NCI-H2029 treated with DMSO at 0.1 percent for 48 hours (cell line): ENCODE measurements at regions not wholly inside any gene's neighbourhood (a gene's known extent, or its start where the extent isn't known, plus 50 kb on each side); places are given as distances from the start of the nearest gene placed in this dataset.
"Not testable (repeated sequence)": the region's sequence is repeated elsewhere in the genome, so short reads cannot be mapped to it uniquely, and the experiment has no call there.

Source experiments
- DNase-seq: peaks from one replicate; lab custom pipeline; 2025; lab: John Stamatoyannopoulos, UW

DNA sequence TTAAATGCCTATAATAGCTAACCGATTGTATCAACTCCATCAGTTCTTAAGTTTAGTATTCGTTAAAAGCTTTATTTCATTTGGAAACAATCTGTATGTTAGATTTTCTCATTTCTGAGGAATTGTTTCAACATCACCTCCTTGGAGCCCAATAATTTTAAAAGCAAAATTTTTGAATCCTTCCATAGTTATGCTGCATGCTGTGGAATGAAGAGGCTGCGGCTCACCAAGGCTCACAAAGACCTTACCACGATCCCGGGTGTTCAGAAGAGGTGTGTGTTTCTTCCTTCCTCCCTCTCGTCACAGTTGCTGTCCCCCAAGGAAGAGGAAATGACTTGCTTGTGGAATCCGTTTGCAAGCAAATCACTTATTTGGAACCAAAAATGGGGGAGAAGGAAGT lies 143.8 kb downstream of the FGF1 start:
- DNase-seq: no peak

DNA sequence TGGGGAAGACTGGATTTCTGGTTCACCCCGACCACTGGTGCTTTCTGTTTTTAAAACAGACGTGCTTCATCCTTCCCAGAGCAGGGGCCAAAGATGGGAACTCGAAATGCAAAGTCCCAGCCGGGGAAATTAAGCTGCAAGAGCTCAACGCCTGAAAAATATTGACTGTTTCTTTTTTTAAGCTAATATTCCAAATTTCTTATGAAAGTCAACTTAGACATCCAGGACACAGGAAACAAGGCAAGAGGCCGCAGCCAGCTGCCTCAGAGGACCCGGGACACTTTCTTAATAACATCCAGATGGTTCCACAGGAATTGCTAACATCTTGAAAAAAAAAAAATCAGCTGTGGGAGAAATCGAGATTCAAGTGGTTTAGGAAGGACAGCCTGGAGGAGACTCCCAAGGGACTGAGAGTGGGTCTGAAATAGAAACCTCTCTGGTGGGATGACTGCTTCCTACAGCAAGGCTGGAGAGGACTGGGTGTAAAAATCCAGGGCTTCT lies 144.9 kb downstream of the FGF1 start:
- no peak for DNase-seq

DNA sequence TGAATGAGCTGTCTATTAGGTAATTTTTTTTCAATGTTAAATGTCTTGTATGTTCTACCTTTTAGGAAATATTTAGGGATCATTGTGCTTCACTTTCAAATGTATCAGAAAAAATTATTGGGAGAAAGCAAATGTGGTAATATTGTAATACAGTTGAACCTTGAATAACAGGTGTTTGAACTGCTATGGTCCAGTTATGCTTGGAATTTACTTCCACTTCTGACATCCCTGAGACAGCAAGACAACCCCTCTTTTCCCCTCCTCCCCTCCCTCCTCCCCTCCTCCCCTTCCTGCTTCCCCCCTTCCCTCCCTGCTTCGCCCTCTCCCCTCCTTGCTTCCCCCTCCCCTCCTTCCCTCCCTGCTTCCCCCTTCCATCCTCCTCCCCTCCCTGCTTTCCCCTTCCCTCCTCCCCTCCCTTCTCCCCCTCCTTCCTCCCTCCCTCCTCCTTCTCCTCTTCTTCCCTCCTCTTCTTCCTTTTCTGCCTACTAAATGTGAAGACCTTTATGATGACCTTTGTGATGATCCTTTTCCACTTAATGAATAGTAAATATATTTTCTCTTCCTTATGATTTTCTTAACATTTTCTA lies 146.6 kb downstream of the FGF1 start:
- DNase-seq: no peak

DNA sequence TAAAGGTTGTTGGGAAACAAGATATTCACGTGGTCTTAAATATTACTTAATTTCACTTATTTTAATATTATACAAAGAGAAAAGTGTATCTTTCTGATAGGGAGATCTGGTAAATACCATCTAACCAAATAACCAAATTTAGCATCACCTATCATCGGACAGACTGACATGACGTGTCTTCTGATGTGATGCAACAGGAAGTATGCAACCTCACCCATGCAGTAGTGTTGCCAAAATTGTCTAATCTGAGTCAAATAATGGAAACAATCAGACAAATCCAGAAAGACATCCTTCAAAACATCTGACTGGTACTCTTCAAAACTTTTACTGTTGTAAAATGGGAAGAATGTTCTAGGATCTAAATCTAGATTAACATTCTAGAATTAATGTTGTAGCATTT lies 148.0 kb downstream of the FGF1 start:
- DNase-seq: no peak

DNA sequence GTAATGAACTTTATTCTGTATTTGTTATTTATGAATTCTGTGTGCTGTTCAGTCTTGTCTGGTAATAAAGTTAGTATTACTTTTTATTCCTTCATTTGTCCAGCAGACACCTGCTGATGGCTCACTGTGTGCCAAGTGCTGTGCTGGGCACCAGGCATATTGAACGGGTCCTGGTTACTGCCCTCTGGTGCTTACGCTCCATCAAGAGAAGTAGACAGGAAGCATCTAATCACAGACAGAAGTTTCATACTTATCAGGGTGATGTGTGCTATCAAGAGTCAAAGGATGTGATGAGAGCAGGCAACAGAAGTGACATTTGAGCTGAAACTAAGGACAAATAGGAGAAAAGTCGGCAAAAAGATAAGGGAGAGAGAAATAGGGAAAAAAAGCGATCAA lies 153.1 kb downstream of the FGF1 start:
- DNase-seq: no peak

DNA sequence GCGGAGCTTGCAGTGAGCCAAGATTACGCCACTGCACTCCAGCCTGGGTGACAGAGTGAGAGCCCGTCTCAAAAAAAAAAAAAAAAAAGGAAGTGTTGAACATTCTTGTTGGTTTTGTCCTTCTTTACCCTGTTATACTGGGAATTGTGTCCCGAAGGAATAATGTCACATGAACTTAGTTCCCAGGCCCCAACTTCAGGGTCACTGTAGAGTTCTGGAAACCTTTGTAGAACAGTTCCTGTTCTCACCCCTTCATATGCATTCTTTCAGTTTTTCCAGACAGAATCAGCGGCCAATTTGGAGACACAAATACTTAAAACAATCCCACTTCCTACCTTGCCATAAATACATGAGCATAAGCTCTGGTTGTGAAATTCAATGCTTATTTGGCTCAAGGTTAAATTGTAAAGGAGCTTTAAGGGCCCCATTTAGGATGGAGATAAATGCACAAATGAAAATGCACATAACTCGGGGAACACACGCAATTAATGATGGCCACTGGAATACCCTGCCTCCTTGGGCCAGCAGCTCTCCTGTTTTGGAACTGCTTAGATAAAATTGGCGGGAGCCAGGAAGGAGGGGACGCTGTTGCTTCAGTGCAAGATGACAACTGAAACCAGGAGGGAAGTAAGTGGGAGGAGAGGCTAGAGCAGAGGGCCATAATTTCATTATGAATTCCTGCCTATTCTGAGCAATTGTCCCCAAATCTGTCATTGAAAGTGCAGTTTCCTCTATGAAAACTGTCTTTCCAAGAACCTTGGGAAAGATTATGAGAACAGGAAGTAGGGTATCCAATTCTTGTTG lies 153.7 kb downstream of the FGF1 start:
- DNase-seq: no peak

DNA sequence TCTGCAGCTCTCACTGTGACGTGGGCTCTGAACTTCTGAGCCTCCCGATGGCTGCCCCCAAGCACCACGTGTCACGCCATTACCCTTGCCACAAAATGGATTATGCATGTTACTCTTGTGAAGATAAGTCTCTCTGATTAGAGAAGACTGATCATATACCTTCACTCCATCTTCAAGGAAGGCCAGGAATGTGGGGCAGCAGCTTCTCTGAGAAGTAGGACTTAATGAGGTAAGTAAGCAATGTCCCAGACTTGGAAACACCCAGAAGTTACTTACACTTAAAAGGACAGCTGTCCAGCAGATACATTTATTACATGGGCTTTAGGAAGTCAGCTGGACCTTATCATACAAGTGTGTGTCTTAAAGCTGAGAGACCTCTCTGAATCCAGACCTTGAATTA lies 155.0 kb downstream of the FGF1 start:
- DNase-seq: no peak

DNA sequence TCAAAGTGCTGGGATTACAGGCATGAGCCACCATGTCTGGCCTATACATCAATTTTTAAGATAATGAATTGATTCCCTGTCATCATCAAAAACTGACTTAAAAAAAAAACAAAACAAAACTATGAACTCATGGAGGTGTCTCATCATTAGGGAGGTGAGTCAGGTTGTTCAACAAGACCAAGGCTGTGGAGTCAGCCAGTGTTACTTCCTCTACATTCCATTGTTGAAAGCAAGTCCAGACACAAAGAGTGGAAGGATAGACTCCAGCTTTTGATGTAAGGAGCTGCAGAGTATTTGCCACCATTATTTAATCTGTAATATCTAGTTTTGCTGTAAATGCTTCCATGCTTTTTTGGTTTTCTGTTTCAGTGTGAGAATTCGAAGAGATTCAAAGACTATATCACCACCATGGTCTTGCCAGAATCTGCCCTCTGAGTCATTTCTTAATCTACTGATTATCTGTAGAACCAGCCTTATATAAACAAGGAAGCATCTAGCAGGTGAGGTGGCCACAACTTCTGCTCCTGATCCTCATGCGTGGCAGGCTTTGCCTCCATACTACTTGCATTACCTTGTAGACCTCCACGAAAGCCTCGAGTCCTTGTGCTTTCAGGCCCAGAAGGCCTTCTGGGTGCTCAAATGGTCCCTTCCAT lies 156.1 kb downstream of the FGF1 start:
- no peak for DNase-seq

DNA sequence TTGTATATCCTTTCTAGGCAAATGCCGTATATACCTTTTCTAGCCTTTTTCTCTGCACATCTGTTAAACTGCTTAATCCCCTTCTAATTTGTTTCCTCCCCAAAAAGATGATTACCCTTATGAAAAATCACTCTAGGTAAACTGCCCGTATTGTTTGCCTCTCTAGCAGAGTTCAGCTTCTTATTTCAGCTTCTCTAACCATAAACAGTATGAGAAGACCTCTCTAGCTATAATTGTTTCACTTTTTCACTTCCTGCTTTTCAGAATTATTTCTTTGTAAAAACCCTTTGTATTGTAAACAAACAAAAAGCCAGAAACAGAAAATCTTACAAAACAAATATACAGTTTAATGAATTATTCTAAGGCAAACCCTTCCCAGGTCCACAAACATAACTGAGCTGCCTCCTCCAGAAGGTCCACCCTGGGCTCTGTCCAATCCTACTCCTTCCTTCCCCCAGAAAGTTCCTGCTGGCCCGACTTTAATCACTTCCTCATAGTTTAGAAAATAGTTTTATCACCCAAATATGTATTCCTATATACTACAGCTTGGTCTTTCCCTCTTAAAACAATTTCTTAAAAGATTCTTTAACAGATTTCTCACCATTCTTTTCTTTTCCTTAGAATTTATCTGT lies 158.1 kb downstream of the FGF1 start:
- no peak for DNase-seq

DNA sequence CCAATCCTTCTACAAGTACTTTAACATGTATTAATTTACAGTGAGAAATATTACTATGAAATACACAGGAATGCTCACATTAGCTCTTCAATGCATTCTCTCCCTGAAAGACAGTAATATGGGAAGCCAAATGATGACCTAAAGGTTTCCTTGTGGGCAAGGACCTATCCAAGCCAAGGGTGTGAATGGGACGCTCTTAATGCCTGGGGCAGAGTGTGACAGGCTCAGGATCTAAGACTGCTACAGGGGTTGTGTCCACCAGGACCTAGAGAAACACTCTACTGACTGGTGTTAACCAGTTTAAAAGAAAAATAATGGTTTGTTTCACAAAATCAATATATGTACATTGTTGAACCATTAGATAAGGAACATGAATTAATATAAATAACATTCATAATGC lies 158.7 kb downstream of the FGF1 start:
- DNase-seq: no peak

DNA sequence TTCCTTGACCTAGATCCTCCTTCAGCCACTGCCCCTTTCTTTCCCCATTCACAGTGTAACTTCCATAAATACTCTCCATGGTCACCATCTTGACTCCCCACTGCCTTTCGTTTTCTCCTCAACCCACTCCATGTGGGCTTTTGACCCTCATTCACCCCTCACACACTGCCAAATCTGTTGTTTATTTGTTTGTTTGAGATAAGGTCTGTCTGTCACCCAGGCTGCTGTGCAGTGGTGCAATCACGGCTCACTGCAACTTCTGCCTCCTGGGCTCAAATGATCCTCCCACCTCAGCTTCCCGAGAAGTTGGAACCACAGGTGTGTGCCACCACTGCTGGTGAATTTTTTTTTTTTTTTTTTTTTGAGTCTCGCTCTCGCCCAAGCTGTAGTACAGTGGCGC lies 162.9 kb downstream of the FGF1 start:
- DNase-seq: no peak

DNA sequence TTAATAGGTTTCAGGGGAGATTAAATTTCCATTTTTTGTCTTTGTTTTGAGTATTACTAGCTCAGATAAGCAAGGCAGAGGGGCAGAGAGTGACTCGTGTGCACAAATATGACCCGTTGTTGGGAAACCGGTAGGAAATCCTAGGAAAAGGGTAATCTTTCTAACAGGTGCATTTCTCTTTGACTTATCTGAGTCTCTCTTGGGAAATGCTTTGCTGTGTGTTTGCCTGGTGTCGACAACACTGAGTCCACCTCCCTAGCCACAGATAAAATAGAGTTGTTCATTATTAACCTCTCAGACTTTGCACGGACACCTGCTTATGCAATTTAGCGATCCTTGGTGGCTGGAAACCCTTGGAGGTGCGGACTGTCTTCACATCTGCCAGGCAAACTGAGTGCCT lies 164.2 kb downstream of the FGF1 start:
- no peak for DNase-seq

DNA sequence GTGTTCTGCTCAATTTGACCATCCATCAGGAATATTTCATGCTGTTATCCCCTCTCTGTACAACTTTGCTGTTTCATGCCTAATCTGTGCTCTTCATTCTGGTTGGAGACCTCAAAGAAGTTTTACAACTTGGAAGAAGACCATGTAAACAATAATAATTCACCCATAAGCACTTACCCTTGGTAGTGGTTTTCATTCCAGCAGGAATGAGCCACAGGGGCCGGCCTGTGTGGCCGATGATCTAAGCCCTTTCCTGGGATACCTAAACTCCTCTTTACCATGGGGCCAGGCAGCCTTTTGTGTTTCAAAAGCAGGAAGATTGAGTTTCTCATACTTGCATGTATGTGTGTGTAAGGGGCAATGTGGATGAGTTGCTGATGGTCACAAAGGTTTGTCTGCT lies 165.0 kb downstream of the FGF1 start:
- DNase-seq: no peak

DNA sequence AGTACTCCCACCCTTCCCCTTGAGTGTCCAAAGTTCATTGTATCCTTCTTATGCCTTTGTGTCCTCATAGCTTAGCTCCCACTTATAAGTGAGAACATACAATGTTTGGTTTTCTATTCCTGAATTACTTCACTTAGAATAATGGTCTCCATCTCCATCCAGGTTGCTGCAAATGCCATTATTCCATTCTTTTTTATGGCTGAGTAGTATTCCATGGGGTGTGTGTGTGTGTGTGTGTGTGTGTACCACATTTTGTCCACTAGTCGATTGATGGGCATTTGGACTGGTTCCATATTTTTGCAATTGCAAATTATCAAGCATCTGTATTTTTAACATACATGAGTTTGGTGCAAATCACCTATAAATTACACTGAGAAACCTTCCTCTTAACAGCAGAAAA lies 166.0 kb downstream of the FGF1 start:
- not testable (repeated sequence) for DNase-seq

DNA sequence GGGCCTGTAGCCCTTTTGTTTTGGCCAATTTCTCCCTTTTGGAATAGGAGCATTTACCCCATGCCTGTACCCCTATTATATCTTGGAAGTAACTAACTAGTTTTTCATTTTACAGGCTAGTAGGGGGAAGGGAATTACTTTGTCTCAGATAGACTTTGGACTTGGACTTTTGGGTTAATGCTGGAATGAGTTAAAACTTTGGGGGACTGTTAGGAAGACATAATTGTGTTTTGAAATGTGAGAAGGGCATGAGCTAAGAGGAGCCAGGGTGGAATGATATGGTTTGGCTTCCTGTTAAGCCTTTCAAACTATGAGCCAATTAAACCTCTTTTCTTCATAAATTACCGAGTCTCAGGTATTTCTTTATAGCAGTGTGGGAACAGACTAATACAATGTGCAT lies 168.1 kb downstream of the FGF1 start:
- DNase-seq: no peak

DNA sequence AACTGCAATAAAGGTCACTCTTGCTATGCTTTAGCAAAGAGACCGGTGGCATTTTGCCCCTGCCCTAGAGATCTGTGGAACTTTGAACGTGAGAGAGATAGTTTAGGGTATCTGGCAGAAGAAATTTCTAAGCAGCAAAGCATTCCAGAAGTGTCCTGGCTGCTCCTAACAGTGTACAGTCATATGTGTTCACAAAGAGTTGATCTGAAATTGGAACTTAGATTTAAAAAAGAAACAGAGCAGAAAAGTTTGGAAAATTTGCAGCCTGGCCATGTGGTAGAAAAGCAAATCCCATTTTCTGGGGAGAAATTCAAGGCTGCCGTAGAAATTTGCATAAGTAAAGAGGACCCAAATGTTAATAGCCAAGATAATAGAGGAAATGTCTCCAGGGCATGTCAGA lies 169.2 kb downstream of the FGF1 start:
- no peak for DNase-seq

DNA sequence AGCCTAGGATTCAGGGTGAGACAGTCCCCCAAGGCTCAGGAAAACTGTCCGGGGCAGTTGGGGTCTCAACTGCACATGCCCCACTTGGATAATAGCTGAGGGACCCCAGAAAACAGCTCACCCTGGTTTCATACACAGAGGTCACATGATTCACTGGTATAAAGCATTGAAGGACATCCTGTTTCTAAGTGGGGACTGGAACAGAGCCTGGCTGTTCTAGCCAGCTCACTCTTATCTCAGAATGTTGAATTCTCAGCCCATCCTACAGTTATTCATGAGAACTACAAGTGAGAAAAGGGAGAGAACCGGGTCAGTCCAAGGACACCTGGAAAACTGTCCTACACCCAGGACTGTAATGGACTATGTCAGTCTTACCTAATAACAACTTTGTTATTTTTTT lies 170.9 kb downstream of the FGF1 start:
- no peak for DNase-seq

DNA sequence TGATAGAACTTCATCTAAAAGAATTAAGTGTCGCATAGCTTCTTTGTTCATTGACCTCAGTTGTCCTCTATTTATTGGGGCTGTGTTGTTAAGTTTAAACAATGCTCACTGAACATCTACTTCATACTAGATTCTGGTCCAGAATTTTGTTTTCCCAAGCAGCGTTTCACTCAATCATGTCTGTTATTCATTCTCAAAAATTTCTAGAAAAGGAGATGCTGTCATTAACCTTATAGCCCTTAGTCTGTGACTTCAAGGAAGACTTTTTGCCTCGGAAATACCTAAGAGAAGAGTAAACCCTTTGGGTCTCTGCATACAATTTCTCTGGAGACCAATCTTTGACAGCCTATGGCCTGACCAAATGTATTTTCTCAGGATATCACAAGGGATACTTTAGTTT lies 171.7 kb downstream of the FGF1 start:
- DNase-seq: no peak

DNA sequence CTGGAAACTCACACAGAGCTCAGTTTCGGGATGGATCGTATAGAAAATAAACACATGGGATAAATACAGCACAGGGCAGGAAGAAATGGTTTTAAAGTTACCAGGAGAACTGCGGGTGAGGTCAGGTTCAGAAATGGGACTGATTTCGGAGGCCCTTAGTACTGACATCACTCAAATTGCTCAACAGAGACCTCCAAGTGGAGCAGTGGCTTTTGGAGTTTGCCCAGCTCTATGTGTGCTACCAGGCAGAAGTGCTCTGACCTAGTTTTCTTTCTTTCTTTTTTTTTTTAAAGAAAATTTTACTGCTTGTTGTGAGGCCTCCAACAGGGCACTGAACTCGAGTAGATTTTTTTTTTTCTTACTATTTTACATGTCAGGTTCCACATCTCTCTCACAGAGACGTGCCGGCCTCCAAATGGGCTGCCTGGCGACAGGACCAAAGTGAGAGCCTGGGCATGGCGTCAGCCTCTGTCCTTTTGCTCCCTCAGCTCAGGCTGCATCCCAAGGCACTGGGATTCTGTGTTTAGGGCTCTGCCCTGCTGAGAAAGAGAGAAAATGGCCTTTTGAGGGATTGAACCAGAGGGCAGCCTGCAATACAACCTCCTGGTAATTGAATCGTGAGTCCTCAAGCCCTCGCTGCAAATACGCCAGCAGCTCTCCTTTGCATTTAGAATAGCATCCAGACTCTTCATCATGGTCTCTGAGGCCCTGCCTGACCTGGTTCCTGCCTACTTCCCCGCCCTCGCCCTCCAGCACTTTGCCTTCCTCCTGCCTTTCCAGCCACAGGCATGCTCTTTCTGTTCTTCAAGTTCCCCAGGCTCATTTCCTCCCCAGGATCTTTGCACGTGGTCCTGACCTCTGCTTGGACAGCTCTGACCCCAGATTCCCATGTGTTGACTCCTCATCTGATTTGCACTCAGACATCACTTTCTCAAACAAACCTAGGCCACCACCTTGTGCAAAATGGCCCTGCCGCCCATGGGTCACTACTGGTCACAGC lies 173.5 kb downstream of the FGF1 start:
- no peak for DNase-seq

DNA sequence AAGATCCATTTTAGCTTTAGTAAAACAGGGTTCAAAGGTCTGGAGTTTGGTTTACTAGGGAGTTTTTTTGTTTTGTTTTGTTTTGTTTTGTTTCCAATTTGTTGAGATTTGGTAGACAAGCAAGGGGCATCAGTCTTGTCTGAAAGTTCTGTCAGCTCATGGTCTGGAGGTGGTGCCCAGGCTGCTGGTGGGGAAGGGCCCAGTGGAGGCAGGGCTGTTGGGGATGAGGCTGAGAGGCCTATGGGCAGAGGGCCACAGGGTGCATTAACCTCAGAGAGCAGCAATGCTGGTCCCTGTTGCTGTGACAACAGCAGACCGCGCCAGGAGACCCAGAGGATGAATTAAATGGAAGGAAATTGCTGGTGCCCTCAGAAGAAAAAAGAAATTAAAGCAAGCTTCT lies 174.5 kb downstream of the FGF1 start:
- DNase-seq: no peak

DNA sequence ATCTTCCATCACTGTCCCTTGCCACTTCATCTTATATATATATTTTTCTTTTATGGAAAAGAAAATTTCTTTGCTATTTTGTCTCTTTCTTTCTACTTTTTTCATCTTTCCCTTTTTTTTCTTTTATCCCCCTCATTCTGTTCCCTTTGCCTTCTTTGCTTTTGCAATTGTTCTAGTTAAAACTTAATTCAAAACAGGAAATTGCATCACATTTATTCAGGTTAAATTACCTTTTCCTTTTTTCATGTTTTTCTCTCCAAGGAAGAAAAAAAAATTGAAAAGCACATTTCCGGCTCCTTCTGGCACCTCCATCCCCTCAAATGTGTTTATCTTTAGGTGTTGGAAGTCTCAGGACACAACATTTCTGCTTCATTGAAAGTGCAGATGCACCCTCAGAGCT lies 176.9 kb downstream of the FGF1 start:
- DNase-seq: no peak

DNA sequence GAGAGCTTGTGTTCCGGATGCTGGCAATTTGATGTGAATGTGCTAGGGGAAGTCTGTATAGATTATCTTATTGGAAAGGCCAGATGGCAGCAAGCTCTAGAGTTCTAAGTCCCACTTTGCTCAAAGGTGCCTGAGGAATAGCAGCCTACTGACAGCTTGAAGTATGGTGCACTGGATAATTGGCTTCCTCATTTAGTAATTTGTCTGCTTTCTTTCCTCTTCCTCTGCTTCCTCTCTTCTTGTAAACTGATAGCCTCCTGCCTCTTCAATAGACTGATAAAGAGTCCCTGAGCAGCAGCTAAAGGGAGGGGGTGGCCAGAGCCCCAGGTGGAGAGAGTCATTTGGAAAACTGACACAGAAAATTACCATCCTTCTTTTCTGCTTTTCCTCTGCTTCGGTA lies 177.3 kb downstream of the FGF1 start:
- DNase-seq: peak; percentile 55
